ENCODE measurements at regions not wholly inside any gene's neighbourhood (a gene's known extent, or its start where the extent isn't known, plus 50 kb on each side); places are given as distances from the start of the nearest gene placed in this dataset.

DNA sequence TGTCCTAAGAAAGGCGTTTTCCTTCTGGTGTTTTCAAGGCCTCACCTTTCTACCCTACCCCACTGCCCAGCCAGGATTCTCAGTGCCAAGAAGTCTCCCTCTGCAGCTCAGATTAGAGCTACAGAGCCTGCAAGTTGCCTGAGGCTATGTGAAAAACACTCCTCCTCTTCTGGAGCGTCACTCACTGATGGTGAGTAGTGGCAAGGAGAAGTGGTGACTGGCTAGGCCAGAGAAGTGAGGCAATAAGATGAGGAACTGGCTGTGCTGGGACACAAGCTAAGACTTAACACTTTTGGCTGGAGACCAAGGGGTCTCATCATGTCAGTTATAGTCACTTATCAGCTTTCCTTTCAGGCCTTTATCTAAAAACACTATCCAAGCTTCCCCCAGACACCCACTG lies 86.7 kb upstream of the PRKAR2B start:
- no peak for DNase-seq

DNA sequence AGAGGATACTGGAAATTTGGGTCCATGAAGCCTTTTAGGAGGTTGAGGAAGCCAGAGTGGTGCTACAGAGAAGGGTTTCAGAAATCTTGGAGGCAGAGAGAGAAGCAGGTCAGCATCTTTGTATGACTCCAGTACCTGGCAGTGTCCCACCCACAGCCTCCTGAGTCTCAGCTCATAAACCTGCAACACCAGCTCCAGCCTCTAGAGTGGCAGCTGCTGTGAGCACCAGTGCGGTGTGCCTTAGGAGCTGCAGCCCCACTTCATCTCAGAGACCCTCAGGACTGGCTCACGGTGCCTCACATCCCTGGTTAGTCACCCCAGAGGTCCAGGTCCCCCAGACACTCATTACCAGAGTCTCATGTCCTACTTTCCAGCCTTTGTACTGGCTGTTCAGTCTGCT lies 84.8 kb upstream of the PRKAR2B start:
- no peak for DNase-seq

- no peak for DNase-seq
These were observed 81.8 kb upstream of the PRKAR2B start for GRCh38 chr7:106962751-106963150.

DNA sequence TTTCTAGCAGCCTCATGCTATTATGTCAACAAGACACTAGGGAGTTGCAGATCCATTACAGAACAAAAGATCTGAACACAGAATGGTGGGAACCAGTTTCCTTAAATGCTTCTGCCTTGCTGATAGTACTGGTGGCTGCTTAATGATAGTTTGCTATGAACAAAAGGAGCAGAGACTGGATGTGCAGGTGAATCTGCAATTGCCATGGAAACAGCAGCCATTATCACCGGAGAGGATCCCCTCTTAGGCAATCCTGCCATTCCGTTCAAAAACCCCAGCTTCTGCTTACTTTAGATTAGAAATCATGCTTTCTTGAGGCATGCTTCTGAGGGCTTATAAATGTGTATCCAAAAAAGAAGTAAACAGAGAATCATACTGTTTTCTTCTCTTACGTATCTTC lies 80.0 kb upstream of the PRKAR2B start:
- DNase-seq: no peak

GRCh38 chr7:106965108-106965507 lies 79.4 kb upstream of the PRKAR2B start:
- no peak for DNase-seq

DNA sequence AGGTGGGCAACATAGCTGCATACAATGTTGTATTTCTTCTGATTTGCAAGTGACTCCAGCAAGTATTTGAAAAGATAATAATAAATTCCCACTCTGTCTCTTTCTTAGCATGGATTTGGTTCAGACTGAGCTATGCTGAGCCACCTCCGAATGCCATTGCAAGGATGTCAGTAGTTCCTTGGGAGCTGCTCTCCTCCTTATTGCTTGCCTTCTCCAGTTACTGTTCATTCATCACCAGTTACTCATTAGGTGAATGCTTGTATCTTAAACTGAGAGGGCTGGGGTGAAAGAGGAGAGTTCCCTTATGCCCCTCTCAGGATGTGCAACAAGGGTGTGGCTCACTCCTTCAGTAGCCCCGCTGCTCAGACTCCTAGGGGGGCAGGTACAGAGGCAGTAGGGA lies 78.4 kb upstream of the PRKAR2B start:
- DNase-seq: no peak

GRCh38 chr7:106968160-106968559 lies 76.3 kb upstream of the PRKAR2B start:
- no peak for DNase-seq

DNA sequence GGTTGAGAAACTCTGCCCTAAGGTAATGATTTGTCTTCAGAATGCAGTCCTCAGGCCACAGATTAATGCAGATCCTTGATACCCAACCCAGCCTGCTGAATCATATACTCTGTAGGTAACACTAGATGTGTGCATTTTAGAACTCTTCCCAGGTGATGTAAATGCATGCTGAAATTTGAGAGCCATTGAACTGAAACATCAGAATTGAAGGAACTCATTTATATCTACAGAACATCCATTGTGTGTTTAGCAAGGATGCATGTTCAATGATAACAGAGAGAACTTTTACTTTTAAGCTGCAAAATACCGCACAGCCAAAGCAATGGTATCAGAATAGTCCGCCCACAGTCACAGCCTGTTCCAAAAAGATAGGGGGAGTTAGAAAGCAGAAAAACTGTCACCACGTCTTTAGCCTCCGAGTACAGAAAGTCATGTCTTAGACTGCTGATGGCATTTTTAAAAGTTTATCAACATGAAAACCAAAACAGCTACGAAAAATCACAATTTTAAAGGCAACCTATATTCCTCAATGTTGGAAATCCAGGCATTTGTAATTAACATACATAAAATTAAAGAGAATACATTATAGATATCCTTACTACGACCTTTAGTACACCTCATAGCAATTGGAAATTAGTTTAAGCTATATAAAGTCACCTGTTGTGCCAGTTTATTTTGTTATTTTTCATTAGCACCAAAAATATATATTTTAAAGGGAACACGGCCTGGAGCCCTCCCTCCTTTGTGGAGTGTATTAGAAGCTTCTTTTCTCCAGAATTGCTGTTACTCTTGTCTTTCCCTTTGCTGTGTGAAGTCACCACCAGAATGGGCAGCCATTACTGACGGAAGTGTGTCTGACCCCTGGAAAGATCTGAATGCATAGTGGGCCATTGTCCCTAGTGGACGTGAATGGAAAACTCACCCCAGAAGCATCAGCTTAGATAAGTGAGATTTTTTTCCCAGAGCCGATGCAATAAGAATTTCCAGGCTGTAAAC lies 65.8 kb upstream of the PRKAR2B start:
- DNase-seq: no peak

DNA sequence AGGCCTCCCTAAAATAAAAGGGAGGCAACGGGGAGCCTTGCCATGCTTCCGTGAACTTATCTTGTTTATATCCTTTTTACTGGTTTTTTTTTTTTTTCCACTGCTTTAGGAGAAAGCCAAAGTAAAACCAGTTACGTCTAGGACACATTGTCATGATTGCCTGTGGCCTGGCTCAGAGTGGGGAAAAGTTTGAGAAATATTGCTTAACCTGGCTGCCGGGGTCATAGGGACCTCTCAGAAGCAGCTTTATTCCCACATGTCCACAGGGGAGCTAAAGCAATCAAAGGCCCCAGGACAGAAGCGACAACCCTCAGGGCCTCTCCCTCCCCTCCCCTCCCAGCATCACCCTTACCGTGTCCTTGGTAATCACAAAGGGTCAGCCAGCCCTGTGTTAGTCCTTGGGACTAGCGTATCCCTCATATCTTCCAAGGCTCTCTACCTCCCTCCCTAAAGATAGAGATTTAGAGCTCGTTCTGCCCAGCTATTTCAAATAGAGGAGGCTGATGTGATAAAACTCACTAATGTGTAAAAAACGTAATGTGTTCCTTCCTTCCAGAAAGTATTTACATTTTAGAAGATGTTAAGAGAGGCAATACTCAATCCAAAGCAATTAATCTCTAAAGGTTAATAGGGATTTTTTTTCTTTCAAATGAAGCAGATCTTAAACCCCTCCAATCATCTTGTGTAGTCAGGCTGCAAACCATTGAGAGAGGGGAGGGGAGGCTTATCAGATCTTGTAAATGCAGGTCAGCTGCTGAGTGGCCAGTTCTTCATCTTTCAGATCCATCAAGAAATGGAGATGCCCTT lies 64.8 kb upstream of the PRKAR2B start:
- DNase-seq: no peak

- DNase-seq: no peak
These were observed 64.2 kb upstream of the PRKAR2B start for GRCh38 chr7:106980358-106980685.

DNA sequence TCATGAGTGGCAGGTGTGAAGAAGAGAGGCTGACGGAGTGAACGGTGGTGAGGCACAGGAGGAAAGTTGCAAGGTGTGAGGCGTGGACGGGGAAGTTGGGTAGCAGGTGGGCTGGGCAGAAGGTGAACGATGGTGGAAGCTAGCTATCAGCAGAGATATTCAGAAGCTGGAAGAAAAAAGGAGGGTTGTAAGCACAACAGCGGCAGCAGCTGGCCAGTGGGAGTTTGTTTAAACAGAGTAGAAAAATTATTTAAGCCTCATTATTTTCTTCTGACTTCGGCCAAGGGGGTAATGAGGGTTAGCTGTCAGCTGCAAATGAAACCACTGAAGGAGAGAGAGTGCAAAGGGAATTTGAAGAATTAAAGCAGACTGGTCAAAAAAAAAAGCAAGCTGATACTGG lies 62.1 kb upstream of the PRKAR2B start:
- DNase-seq: peak; percentile 66

DNA sequence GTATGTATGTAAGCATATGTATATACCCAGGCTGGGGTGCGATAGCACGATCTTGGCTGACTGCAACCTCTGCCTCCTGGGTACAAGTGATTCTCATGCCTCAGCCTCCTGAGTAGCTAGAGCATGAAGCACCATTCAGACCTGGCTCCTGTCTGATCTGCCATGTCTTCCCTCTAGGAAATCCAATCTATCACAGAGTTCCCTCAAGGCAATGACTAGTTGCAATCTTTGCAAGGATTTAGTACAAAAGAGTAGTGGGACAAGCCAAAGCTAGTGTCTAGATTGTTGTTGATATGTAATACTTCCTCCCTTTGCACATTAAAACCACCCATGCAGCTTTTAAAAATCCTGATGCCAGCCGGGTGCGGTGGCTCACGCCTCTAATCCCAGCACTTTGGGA lies 60.5 kb upstream of the PRKAR2B start:
- no peak for DNase-seq

DNA sequence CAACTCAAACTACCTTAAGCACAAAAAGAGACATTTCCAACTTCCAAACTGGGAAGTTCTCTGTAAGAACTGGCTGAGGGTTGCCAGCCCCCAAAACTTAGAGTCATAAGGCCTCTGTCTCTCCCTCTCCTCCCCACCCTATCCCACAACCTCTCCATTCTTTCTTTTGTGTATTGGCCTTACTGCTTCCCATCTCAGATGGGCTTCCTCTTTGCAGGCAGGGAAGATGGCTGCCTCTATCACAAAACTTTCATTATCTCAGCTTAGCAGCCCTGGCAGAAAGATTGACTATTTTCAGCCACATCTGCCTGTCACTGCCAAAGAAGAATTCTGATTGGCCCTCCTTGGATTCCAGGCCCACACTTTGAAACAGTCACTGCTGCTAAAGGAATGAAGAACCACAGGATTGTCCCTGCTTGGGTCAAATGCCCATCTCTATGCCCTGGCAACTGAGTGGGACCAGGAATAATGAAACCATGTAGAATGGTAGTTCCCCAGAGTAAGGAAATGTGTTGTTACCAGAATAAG lies 58.0 kb upstream of the PRKAR2B start:
- no peak for DNase-seq

DNA sequence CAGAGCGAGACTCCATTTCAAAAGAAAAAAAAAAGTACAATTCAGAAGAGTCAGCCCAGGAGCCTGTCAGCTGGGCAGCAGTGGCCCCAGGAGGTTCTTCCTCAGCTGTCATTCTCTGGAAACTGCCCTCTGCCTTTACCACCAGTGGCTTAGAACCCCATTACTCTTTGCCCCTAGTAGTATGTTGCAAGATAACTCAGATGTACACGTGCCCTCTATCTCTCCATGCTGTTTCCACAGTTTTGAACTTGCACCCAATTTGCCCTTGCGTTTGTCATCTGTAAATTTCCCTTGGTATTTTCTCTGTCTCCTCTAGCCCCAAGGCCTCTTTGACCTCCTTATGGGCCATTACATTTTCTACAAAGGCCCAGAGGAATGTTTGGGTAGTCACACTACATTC lies 56.7 kb upstream of the PRKAR2B start:
- DNase-seq: no peak

GRCh38 chr7:106992511-106992910 lies 52.0 kb upstream of the PRKAR2B start:
- no peak for DNase-seq

All from NCI-H446 treated with DMSO at 0.1 percent for 48 hours (cell line).